Trophoblast cell (in vitro differentiated cells and primary cell): ENCODE measurements at regions not wholly inside any gene's neighbourhood (a gene's known extent, or its start where the extent isn't known, plus 50 kb on each side); places are given as distances from the start of the nearest gene placed in this dataset.

Experiments used
- DNase-seq, 2 donors: peaks; one replicate each; pipeline ENCODE4 v3.0.0-alpha.2; 2016
- H2AFZ ChIP-seq: 2 replicates; pipeline ENCODE4 v1.6.1; 2013; ENCODE audit warnings: low read length, moderate library complexity, mild to moderate bottlenecking; ENCODE audit not compliant: insufficient read depth, poor library complexity
- H2AK5ac ChIP-seq: 2 replicates; pipeline ENCODE4 v1.6.1; 2013; ENCODE audit warnings: mild to moderate bottlenecking, low read length
- H2BK120ac ChIP-seq: 2 replicates; pipeline ENCODE4 v1.6.1; 2013; ENCODE audit warnings: low read length, mild to moderate bottlenecking, moderate library complexity; ENCODE audit not compliant: insufficient read depth, poor library complexity
- H2BK12ac ChIP-seq: 2 replicates; pipeline ENCODE4 v1.6.1; 2013; ENCODE audit warnings: mild to moderate bottlenecking, low read length, moderate library complexity
- H2BK5ac ChIP-seq: 2 replicates; pipeline ENCODE4 v1.6.1; 2013; ENCODE audit warnings: low read length, low read depth, moderate library complexity, mild to moderate bottlenecking; ENCODE audit not compliant: poor library complexity
- H3K14ac ChIP-seq: 2 replicates; pipeline ENCODE4 v1.6.1; 2013; ENCODE audit warnings: mild to moderate bottlenecking, low read length
- H3K18ac ChIP-seq: 2 replicates; pipeline ENCODE4 v1.6.1; 2013; ENCODE audit warnings: mild to moderate bottlenecking, low read length
- H3K23ac ChIP-seq: 2 replicates; pipeline ENCODE4 v1.6.1; 2013; ENCODE audit warnings: low read length
- H3K27ac ChIP-seq: 2 replicates; pipeline ENCODE4 v1.5.1; 2013; ENCODE audit warnings: low read depth, mild to moderate bottlenecking, inconsistent platforms, low read length, moderate library complexity
- H3K27me3 ChIP-seq: 2 replicates; pipeline ENCODE4 v1.6.1; 2013; ENCODE audit warnings: inconsistent platforms, mild to moderate bottlenecking, low read length, moderate library complexity; ENCODE audit not compliant: insufficient read depth
- H3K36me3 ChIP-seq, 2 experiments: 1 replicate in 1 of 2; 2 replicates in 1 of 2; pipeline ENCODE4 v1.6.1; 2013; ENCODE audit warnings: low read length in 2 of 2, mild to moderate bottlenecking in 2 of 2, moderate library complexity in 1 of 2; ENCODE audit not compliant: insufficient read depth in 2 of 2, control insufficient read depth in 1 of 2
- H3K4ac ChIP-seq: 2 replicates; pipeline ENCODE4 v1.6.1; 2013; ENCODE audit warnings: low read depth, mild to moderate bottlenecking, low read length, moderate library complexity
- H3K4me1 ChIP-seq, 2 experiments: 1 replicate in 1 of 2; 2 replicates in 1 of 2; pipeline ENCODE4 v1.6.1; 2013; ENCODE audit warnings: low read length in 2 of 2, mild to moderate bottlenecking in 2 of 2, moderate library complexity in 1 of 2; ENCODE audit not compliant: insufficient read depth in 2 of 2, control insufficient read depth in 1 of 2
- H3K4me2 ChIP-seq: 2 replicates; pipeline ENCODE4 v1.6.1; 2013; ENCODE audit warnings: inconsistent platforms, mild to moderate bottlenecking, low read length, moderate library complexity
- H3K4me3 ChIP-seq: 2 replicates; pipeline ENCODE4 v1.5.1; 2013; ENCODE audit warnings: mild to moderate bottlenecking, low read depth, low read length, inconsistent platforms
- H3K79me1 ChIP-seq: one replicate; pipeline ENCODE4 v1.6.1; 2013; ENCODE audit warnings: low read length
- H3K79me2 ChIP-seq: 2 replicates; pipeline ENCODE4 v1.6.1; 2013; ENCODE audit warnings: low read length, mild to moderate bottlenecking; ENCODE audit not compliant: control insufficient read depth, insufficient read depth, poor library complexity
- H3K9ac ChIP-seq: 2 replicates; pipeline ENCODE4 v1.6.1; 2013; ENCODE audit warnings: mild to moderate bottlenecking, low read length
- H3K9me3 ChIP-seq: 2 replicates; pipeline ENCODE4 v1.6.1; 2013; ENCODE audit warnings: low read depth, mild to moderate bottlenecking, control low read depth, inconsistent platforms, low read length; ENCODE audit not compliant: insufficient read depth
- H4K12ac ChIP-seq: 2 replicates; pipeline ENCODE4 v1.6.1; 2013; ENCODE audit warnings: low read depth, mild to moderate bottlenecking, low read length, moderate library complexity
- H4K8ac ChIP-seq: 2 replicates; pipeline ENCODE4 v1.6.1; 2013; ENCODE audit warnings: low read depth, mild to moderate bottlenecking, low read length, moderate library complexity
- H4K91ac ChIP-seq: one replicate; pipeline ENCODE4 v1.6.1; 2013; ENCODE audit warnings: low read depth, mild to moderate bottlenecking, low read length, moderate library complexity
- WGBS: extraction: QIAGEN DNeasy Blood & Tissue Kit; methylation state at CpG from one replicate; pipeline ENCODE4 v1.1.7; 2013; ENCODE audit warnings: missing lambda C conversion rate; ENCODE audit not compliant: insufficient read length, insufficient coverage; ENCODE audit errors: extremely low coverage; 5-methylcytosine and 5-hydroxymethylcytosine counted together

GRCh38 chr4:20418861-20419451, 167.3 kb downstream of the SLIT2 start:
- Histone ChIP-seq H3K4me3 (no peak overlapping the region), H3K27ac (no peak overlapping the region), H3K18ac (no peak overlapping the region), H3K4ac (no peak overlapping the region), H3K4me1 (no peaks in the 10 kb centered on the region), H3K9ac (no peak overlapping the region), H3K27me3 (no peaks in the 10 kb centered on the region), H3K9me3 (no peaks in the 10 kb centered on the region), H3K14ac (no peak overlapping the region), H3K79me1 (no peaks in the 10 kb centered on the region), H2AK5ac (no peak overlapping the region), H3K23ac (no peak overlapping the region), H2BK120ac (no peak overlapping the region), H3K4me2 (no peak overlapping the region), H4K12ac (no peak overlapping the region), H4K91ac (no peak overlapping the region), H3K79me2 (no peaks in the 10 kb centered on the region), H2BK12ac (no peak overlapping the region), H2AFZ (no peak overlapping the region), H3K36me3 (no peaks in the 10 kb centered on the region), H2BK5ac (no peak overlapping the region), H4K8ac (no peak overlapping the region)
- peak in 1 of 2 donors; percentile 55 for DNase-seq
- WGBS = no CpG with 5 or more reads among the region's 4 CpGs

DNA sequence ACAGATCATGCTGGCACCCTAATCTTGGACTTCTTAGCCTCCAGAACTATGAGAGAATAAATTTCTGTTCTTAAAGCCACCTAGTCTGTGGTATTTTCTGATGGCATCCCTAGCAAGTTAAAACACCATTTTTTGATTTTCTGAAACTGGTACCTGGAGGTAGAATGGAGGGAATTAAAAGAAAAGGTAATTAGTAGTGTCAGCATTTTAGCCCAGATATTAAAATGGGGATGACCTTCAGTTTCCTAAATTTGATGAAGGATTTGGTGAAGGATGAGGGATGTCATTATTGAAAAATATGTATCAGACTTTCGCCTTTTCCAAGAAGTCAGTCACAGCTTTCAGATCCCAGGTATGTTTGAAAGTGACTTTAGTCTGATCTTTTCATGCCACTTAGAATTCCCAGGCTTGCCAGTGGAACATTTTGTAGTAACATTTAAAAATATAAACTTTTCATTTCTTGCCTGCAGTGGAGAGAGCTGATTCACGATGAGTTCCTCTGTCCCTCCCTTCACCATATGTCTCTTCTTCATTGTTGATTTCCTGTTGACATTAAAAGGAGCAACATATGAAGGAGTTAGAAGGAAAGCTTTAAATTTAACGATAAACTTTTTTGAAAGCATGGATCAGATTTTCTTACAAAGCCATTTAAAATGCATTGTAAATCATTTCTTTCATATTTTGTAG, 169.4 kb downstream of the SLIT2 start:
- H3K36me3 ChIP-seq = no peaks in the 10 kb centered on the region
- no peak overlapping the region for H2AFZ ChIP-seq
- H2BK120ac ChIP-seq = no peak overlapping the region
- no peak overlapping the region for H4K8ac ChIP-seq
- no peak overlapping the region for H4K91ac ChIP-seq
- H3K27me3 ChIP-seq = no peaks in the 10 kb centered on the region
- WGBS = no CpG with 5 or more reads among the region's 3 CpGs
- H4K12ac ChIP-seq = no peak overlapping the region
- no peak overlapping the region for H3K9ac ChIP-seq
- no peaks in the 10 kb centered on the region for H3K4me1 ChIP-seq
- DNase-seq = no peak
- H2AK5ac ChIP-seq = no peak overlapping the region
- H3K4me3 ChIP-seq = no peak overlapping the region
- no peak overlapping the region for H3K14ac ChIP-seq
- H3K4me2 ChIP-seq = no peak overlapping the region
- no peak overlapping the region for H2BK12ac ChIP-seq
- no peak overlapping the region for H3K27ac ChIP-seq
- H3K18ac ChIP-seq = no peak overlapping the region
- no peaks in the 10 kb centered on the region for H3K79me1 ChIP-seq
- H3K9me3 ChIP-seq = no peaks in the 10 kb centered on the region
- no peak overlapping the region for H2BK5ac ChIP-seq
- H3K23ac ChIP-seq = no peak overlapping the region
- no peak overlapping the region for H3K4ac ChIP-seq
- H3K79me2 ChIP-seq = no peaks in the 10 kb centered on the region

GRCh38 chr4:20421603-20421985, 169.9 kb downstream of the SLIT2 start:
- Histone ChIP-seq H3K79me1 (no peaks in the 10 kb centered on the region), H2BK120ac (no peak overlapping the region), H4K12ac (no peak overlapping the region), H3K4me2 (no peak overlapping the region), H2AK5ac (no peak overlapping the region), H3K9me3 (no peaks in the 10 kb centered on the region), H3K18ac (no peak overlapping the region), H2BK5ac (no peak overlapping the region), H3K4me3 (no peak overlapping the region), H2AFZ (no peak overlapping the region), H3K27me3 (no peaks in the 10 kb centered on the region), H3K27ac (no peak overlapping the region), H4K91ac (no peak overlapping the region), H3K14ac (no peak overlapping the region), H4K8ac (no peak overlapping the region), H3K4ac (no peak overlapping the region), H3K4me1 (no peaks in the 10 kb centered on the region), H3K79me2 (no peaks in the 10 kb centered on the region), H3K36me3 (no peaks in the 10 kb centered on the region), H3K23ac (no peak overlapping the region), H3K9ac (no peak overlapping the region), H2BK12ac (no peak overlapping the region)
- no peak for DNase-seq
- WGBS = no CpG with 5 or more reads among the region's 3 CpGs

DNA sequence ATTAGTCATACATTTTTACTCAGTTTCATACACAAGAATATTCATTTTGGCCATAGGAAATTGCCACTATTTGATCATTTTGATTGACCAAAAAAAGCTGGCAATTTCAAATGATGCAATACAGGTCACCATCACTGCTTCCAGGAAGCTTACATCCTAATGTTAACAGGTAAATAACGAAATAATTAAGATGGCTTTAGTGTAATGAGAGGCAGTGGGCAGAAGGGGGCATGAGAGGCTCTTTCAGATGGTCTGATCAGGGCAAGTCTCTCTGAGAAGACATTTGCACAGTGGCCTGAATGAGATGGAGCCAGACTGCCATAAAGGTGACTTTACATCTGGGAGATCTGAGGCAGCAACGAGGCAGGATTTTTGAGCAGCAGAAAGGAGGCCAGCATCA, 170.7 kb downstream of the SLIT2 start:
- no CpG with 5 or more reads among the region's 2 CpGs for WGBS
- H4K91ac ChIP-seq = no peak overlapping the region
- no peaks in the 10 kb centered on the region for H3K79me2 ChIP-seq
- H3K36me3 ChIP-seq = no peaks in the 10 kb centered on the region
- no peak overlapping the region for H2AK5ac ChIP-seq
- no peak overlapping the region for H3K23ac ChIP-seq
- no peak overlapping the region for H3K27ac ChIP-seq
- H4K8ac ChIP-seq = no peak overlapping the region
- H3K9ac ChIP-seq = no peak overlapping the region
- peak; percentile 38 to 60 for DNase-seq
- no peak overlapping the region for H3K14ac ChIP-seq
- H2BK5ac ChIP-seq = no peak overlapping the region
- no peak overlapping the region for H3K4ac ChIP-seq
- no peak overlapping the region for H2AFZ ChIP-seq
- H3K18ac ChIP-seq = no peak overlapping the region
- no peaks in the 10 kb centered on the region for H3K79me1 ChIP-seq
- H2BK120ac ChIP-seq = no peak overlapping the region
- H3K9me3 ChIP-seq = no peaks in the 10 kb centered on the region
- no peak overlapping the region for H2BK12ac ChIP-seq
- H3K4me2 ChIP-seq = no peak overlapping the region
- no peak overlapping the region for H4K12ac ChIP-seq
- H3K4me1 ChIP-seq = no peaks in the 10 kb centered on the region
- H3K4me3 ChIP-seq = no peak overlapping the region
- H3K27me3 ChIP-seq = no peaks in the 10 kb centered on the region
